ENCODE measurements at regions not wholly inside any gene's neighbourhood (a gene's known extent, or its start where the extent isn't known, plus 50 kb on each side); places are given as distances from the start of the nearest gene placed in this dataset.
A peak's percentile ranks its signal among the peaks of the same experiment; 100 is the strongest.

DNA sequence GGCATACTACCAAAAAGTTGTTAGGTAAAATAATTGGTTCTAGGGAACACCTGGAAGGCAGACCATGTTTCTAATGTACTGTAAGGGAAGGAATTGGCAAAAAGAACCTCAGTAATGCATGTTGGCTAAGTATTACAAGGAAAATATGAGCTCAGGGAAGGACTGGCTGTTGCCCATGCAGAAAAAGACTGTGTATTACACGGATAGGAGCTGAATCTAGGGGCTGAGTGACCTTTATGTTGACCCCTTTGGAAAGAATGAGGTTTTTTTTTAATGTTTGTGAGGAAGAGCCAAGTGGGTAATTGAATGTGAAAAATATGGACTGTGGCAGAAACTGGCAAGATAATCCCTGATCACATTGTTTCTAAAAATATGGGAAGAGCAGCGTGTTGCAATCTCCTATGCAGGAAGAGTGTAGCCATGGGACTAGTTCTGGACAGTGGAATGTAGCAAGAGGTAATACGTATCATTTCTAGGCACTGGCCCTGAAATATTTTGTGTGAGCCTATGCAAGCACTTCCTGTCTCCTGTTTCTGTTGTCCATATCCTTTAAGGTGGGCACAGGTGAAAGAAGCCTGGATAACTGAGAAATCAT lies 95.1 kb upstream of the CNTNAP4 start:
- Histone ChIP-seq H3K27ac (no peak overlapping the region), H3K9me3 (no peaks in the 10 kb centered on the region), H3K4me1 (no peaks in the 10 kb centered on the region), H3K27me3 (no peaks in the 10 kb centered on the region), H3K36me3 (no peaks in the 10 kb centered on the region), H3K4me3 (no peak overlapping the region)
- 59 to 67% methylated on average over 3 of the region's 3 CpGs for WGBS, 2 donors
- DNase-seq = no peak
- TF ChIP-seq POLR2AphosphoS5 (IDR thresholded peaks at IDR 0.05) (no peak), EP300 (IDR thresholded peaks at IDR 0.05) (no peak), POLR2A (IDR thresholded peaks at IDR 0.05) (no peak), CTCF (IDR thresholded peaks at IDR 0.05) (no peak)
- intact Hi-C loops (cut with DNase I) = no loop called here

DNA sequence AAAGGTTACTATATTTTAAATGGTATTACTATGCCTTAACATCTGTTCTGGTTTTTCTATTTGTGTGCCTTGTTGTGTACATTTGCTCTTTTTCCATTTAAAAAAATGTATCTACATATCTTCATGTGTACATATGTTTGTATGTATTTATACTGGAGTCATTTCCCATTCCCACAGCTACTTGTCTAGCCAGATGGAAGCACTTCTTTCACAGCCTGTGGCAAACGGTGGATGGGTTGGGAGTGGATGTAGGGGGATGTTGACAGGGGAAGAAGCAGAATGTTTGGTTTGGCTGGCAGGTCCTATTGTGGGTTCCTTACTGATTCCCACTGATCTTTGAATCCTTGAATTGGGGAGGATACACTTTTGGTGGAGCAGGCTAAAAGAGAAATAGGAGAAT lies 93.6 kb upstream of the CNTNAP4 start:
- no peaks in the 10 kb centered on the region for H3K9me3 ChIP-seq
- no peak for DNase-seq
- 26 to 33% methylated on average over 1 of the region's 1 CpG for WGBS, 2 donors
- H3K4me3 ChIP-seq = no peak overlapping the region
- no peaks in the 10 kb centered on the region for H3K27me3 ChIP-seq
- H3K27ac ChIP-seq = no peak overlapping the region
- no peaks in the 10 kb centered on the region for H3K36me3 ChIP-seq
- no peaks in the 10 kb centered on the region for H3K4me1 ChIP-seq
- TF ChIP-seq POLR2A (IDR thresholded peaks at IDR 0.05) (no peak), EP300 (IDR thresholded peaks at IDR 0.05) (no peak), CTCF (IDR thresholded peaks at IDR 0.05) (no peak), POLR2AphosphoS5 (IDR thresholded peaks at IDR 0.05) (no peak)
- intact Hi-C loops (cut with DNase I) = no loop called here

DNA sequence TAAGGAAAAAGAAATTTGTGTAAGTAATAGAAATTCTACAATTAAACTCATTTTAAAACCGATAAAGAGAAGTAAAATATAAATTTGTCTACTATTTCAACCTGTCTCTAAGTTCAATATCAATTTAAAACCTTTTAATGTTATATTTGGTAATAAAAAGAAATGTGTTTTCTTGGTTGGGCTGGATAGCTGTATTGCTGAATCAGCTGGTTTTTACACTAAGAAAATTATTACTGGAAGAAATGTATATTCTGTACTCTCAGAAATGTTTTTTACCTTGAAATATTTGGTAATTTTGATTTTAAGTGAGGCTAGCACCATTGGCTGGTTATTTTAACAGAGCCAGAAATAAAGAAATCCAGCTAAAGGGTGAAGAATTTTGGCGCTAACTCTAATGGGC lies 87.1 kb upstream of the CNTNAP4 start:
- no peak for TF ChIP-seq CTCF (IDR thresholded peaks at IDR 0.05)
- TF ChIP-seq EP300 (IDR thresholded peaks at IDR 0.05) = no peak
- no peak for TF ChIP-seq POLR2AphosphoS5 (IDR thresholded peaks at IDR 0.05)
- Histone ChIP-seq H3K27ac (no peak overlapping the region), H3K36me3 (no peaks in the 10 kb centered on the region), H3K9me3 (no peaks in the 10 kb centered on the region), H3K27me3 (no peaks in the 10 kb centered on the region), H3K4me1 (no peaks in the 10 kb centered on the region), H3K4me3 (no peak overlapping the region)
- intact Hi-C loops (cut with DNase I) = no loop called here
- DNase-seq = no peak
- 88 to 89% methylated on average over 2 of the region's 2 CpGs for WGBS, 2 donors

- DNase-seq = no peak
- Histone ChIP-seq H3K9me3 (no peaks in the 10 kb centered on the region), H3K4me3 (no peak overlapping the region), H3K27me3 (no peaks in the 10 kb centered on the region), H3K36me3 (no peaks in the 10 kb centered on the region), H3K27ac (no peak overlapping the region), H3K4me1 (no peaks in the 10 kb centered on the region)
- intact Hi-C loops (cut with DNase I) = no loop called here
- TF ChIP-seq EP300 (IDR thresholded peaks at IDR 0.05) (no peak), CTCF (IDR thresholded peaks at IDR 0.05) (no peak), POLR2A (IDR thresholded peaks at IDR 0.05) (no peak), POLR2AphosphoS5 (IDR thresholded peaks at IDR 0.05) (no peak)
These were observed 86.7 kb upstream of the CNTNAP4 start for GRCh38 chr16:76190480-76190879.

DNA sequence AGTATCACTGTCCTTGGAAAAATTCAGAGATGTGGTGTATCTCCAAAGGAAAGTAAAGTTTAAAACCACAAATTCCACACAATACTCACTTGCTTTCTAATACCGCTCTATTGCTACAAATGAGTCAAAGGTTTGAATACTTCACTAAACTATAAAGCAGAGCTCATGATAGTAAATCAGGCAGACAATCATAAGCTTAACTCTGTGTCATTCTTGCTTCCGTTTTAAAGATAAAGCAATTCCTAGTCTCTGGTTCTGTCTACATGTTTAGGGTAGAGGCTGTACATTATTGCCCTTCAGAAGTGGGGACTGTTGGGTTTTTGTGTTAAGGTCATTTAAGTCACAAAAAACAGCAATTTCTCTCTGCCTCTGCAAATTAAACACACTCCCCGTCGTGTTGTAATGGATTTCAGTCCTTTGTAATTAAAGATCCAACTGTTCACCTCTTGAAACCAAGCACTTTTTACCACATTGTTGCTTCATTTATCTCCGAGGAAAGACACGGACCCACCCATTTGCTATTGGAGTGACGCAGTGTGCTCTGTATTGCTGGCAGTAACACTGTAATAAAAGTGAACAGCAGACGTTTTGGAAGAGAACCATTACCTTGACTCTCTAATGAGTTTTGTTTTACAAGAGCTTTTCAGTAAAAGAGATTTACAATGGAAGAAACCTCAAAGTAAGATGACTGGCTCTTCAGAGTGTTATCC lies 83.1 kb upstream of the CNTNAP4 start:
- peak overlapping the region in 3 of 4 donors; percentile 39 to 48 (median 48) for H3K27ac ChIP-seq
- H3K27me3 ChIP-seq = no peaks in the 10 kb centered on the region
- no peaks in the 10 kb centered on the region for H3K36me3 ChIP-seq
- intact Hi-C loops (cut with DNase I) = no loop called here
- H3K4me1 ChIP-seq = no peaks in the 10 kb centered on the region
- WGBS, 2 donors = 6 to 31% methylated on average over 8 of the region's 8 CpGs
- no peak overlapping the region for H3K4me3 ChIP-seq
- DNase-seq = no peak
- H3K9me3 ChIP-seq = no peaks in the 10 kb centered on the region
- TF ChIP-seq POLR2A (IDR thresholded peaks at IDR 0.05) (no peak), POLR2AphosphoS5 (IDR thresholded peaks at IDR 0.05) (no peak), EP300 (IDR thresholded peaks at IDR 0.05) (no peak), CTCF (IDR thresholded peaks at IDR 0.05) (no peak)

All from sigmoid colon (tissue), 6 donors.